ENCODE measurements at regions not wholly inside any gene's neighbourhood (a gene's known extent, or its start where the extent isn't known, plus 50 kb on each side); places are given as distances from the start of the nearest gene placed in this dataset.
"Not testable (repeated sequence)": the region's sequence is repeated elsewhere in the genome, so short reads cannot be mapped to it uniquely, and the experiment has no call there.

- H3K4me3 ChIP-seq (ENCODE audit: low read length), result no peak overlapping the region
- DNase-seq (ENCODE audit: low read depth), result no peak
- TF ChIP-seq CTCF (conservative IDR thresholded peaks at IDR 0.05; ENCODE audit: low read depth, low read length), result no peak
These were observed 96.3 kb upstream of the FNDC3A start for GRCh38 chr13:48879432-48879831.

- no peak overlapping the region for H3K4me3 ChIP-seq (ENCODE audit: low read length)
- DNase-seq (ENCODE audit: low read depth), result no peak
- no peak for TF ChIP-seq CTCF (conservative IDR thresholded peaks at IDR 0.05; ENCODE audit: low read depth, low read length)
These were observed 95.9 kb upstream of the FNDC3A start for GRCh38 chr13:48879854-48880253.

DNA sequence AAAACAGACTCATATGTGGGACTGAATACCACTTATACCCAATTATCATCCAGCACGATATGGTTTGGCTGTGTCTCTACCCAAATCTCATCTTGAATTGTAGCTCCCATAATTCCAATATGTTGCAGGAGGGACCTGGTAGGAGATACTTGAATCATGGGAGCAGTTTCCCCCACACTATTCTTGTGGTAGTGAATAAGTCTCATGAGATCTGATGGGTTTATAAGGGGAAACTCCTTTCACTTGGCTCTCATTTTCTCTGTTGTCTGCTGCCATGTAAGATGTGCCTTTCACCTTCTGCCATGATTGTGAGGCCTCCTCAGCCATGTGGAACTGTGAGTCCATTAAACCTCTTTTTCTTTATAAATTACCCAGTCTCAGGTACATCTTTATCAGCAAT lies 91.9 kb upstream of the FNDC3A start:
- not testable (repeated sequence) for H3K4me3 ChIP-seq (ENCODE audit: low read length)

GRCh38 chr13:48885027-48885395 lies 90.7 kb upstream of the FNDC3A start:
- DNase-seq (ENCODE audit: low read depth), result no peak
- no peak overlapping the region for H3K4me3 ChIP-seq (ENCODE audit: low read length)
- no peak for TF ChIP-seq CTCF (conservative IDR thresholded peaks at IDR 0.05; ENCODE audit: low read depth, low read length)

More for the DNA sequence above, 91.9 kb upstream of the FNDC3A start:
- DNase-seq (ENCODE audit: low read depth), result not testable (repeated sequence)

- no peak for TF ChIP-seq CTCF (conservative IDR thresholded peaks at IDR 0.05; ENCODE audit: low read depth, low read length)
- no peak overlapping the region for H3K4me3 ChIP-seq (ENCODE audit: low read length)
These were observed 87.1 kb upstream of the FNDC3A start for GRCh38 chr13:48888613-48889012.

GRCh38 chr13:48890391-48890790 lies 85.3 kb upstream of the FNDC3A start:
- no peak for DNase-seq (ENCODE audit: low read depth)
- TF ChIP-seq CTCF (conservative IDR thresholded peaks at IDR 0.05; ENCODE audit: low read depth, low read length), result no peak
- no peak overlapping the region for H3K4me3 ChIP-seq (ENCODE audit: low read length)

More at GRCh38 chr13:48888613-48889012, 87.1 kb upstream of the FNDC3A start:
- no peak for DNase-seq (ENCODE audit: low read depth)

DNA sequence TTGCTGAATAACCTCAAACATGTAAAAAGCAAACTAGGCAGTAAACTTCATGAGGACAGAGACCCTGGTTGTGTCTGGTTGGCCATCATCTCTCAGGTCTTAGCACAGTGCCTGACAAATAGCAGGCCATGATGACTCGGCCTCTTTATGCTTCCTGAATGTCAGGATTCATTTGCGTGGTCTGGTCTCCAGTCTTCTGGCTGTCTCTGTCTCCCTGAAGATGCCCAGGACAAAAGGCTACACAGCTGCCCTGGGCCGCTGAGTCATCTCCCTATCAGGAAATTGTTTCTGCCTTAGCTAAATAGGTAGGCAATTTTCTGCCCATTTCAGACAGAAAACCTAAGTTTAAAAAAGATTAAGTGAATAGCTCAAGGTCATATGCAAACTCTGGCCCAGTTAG lies 84.1 kb upstream of the FNDC3A start:
- no peak overlapping the region for H3K4me3 ChIP-seq (ENCODE audit: low read length)
- no peak for TF ChIP-seq CTCF (conservative IDR thresholded peaks at IDR 0.05; ENCODE audit: low read depth, low read length)
- DNase-seq (ENCODE audit: low read depth), result no peak

Data from retinal pigment epithelial cell (primary cell).